NT2/D1 (cell line): ENCODE measurements at regions not wholly inside any gene's neighbourhood (a gene's known extent, or its start where the extent isn't known, plus 50 kb on each side); places are given as distances from the start of the nearest gene placed in this dataset.

Experiments used
- DNase-seq: peaks from one replicate; pipeline ENCODE4 v3.0.0-alpha.2; 2011; ENCODE audit warnings: low read depth, low spot score
- H3K27me3 ChIP-seq: 2 replicates; pipeline ENCODE4 v1.6.0; 2011; ENCODE audit warnings: mild to moderate bottlenecking; ENCODE audit not compliant: insufficient read length, insufficient read depth
- H3K36me3 ChIP-seq: 2 replicates; pipeline ENCODE4 v1.6.1; 2011; ENCODE audit warnings: mild to moderate bottlenecking, low read length, mixed read lengths; ENCODE audit not compliant: insufficient read depth, insufficient read length
- H3K4me1 ChIP-seq: 2 replicates; pipeline ENCODE4 v1.5.1; 2011; ENCODE audit not compliant: insufficient read depth, insufficient read length
- H3K4me3 ChIP-seq: 2 replicates; pipeline ENCODE4 v1.5.1; 2011; ENCODE audit warnings: low read depth; ENCODE audit not compliant: insufficient read length
- H3K9ac ChIP-seq: 2 replicates; pipeline ENCODE4 v1.6.0; 2011; ENCODE audit warnings: low read depth; ENCODE audit not compliant: insufficient read length
- H3K9me3 ChIP-seq: 2 replicates; pipeline ENCODE4 v1.5.1; 2011; ENCODE audit warnings: mild to moderate bottlenecking, low read length; ENCODE audit not compliant: insufficient read depth
- SUZ12 ChIP-seq: IDR thresholded peaks from 2 replicates; pipeline ENCODE4 v1.6.1; 2011; ENCODE audit not compliant: insufficient read length, insufficient read depth; ENCODE audit errors: extremely low read depth
- YY1 ChIP-seq: IDR thresholded peaks from 2 replicates; pipeline ENCODE4 v1.6.1; 2011; ENCODE audit not compliant: insufficient read length, insufficient read depth
- ZNF274 ChIP-seq: IDR thresholded peaks from 2 replicates; pipeline ENCODE4 v1.6.1; 2011; ENCODE audit warnings: mild to moderate bottlenecking, low read depth, low read length

- H3K27me3 ChIP-seq: no peaks in the 10 kb centered on the region
- H3K9ac ChIP-seq: no peak overlapping the region
- H3K9me3 ChIP-seq: 0 out of 2 replicates have a peak, but pooled peaks cover 9% of the 10 kb centered on the region
- no peaks in the 10 kb centered on the region for H3K4me1 ChIP-seq
- H3K4me3 ChIP-seq: no peak overlapping the region
- DNase-seq: no peak
- H3K36me3 ChIP-seq: no peaks in the 10 kb centered on the region
- TF ChIP-seq YY1 (no peak), SUZ12 (no peak), ZNF274 (no peak)
Observed at GRCh38 chr4:79209822-79210635, 115.8 kb downstream of the NAA11 start.

- H3K27me3 ChIP-seq: no peaks in the 10 kb centered on the region
- H3K36me3 ChIP-seq: no peaks in the 10 kb centered on the region
- H3K9ac ChIP-seq: no peak overlapping the region
- 0 out of 2 replicates have a peak, but pooled peaks cover 9% of the 10 kb centered on the region for H3K9me3 ChIP-seq
- no peak for DNase-seq
- no peak overlapping the region for H3K4me3 ChIP-seq
- no peak for TF ChIP-seq ZNF274
- TF ChIP-seq YY1: no peak
- no peak for TF ChIP-seq SUZ12
- H3K4me1 ChIP-seq: no peaks in the 10 kb centered on the region
Observed at GRCh38 chr4:79209081-79209480, 116.8 kb downstream of the NAA11 start.

GRCh38 chr4:79207281-79207680 lies 118.6 kb downstream of the NAA11 start:
- H3K4me1 ChIP-seq: no peaks in the 10 kb centered on the region
- no peak overlapping the region for H3K9ac ChIP-seq
- H3K4me3 ChIP-seq: no peak overlapping the region
- TF ChIP-seq ZNF274: no peak
- TF ChIP-seq SUZ12: no peak
- H3K27me3 ChIP-seq: no peaks in the 10 kb centered on the region
- 0 out of 2 replicates have a peak, but pooled peaks cover 9% of the 10 kb centered on the region for H3K9me3 ChIP-seq
- H3K36me3 ChIP-seq: no peaks in the 10 kb centered on the region
- DNase-seq: no peak

- no peak for DNase-seq
- no peaks in the 10 kb centered on the region for H3K27me3 ChIP-seq
- no peak overlapping the region for H3K9ac ChIP-seq
- no peaks in the 10 kb centered on the region for H3K36me3 ChIP-seq
- H3K4me1 ChIP-seq: no peaks in the 10 kb centered on the region
- 0 out of 2 replicates have a peak, but pooled peaks cover 9% of the 10 kb centered on the region for H3K9me3 ChIP-seq
- TF ChIP-seq YY1 (no peak), SUZ12 (no peak), ZNF274 (no peak)
- H3K4me3 ChIP-seq: no peak overlapping the region
Observed at GRCh38 chr4:79206660-79207059, 119.2 kb downstream of the NAA11 start.

GRCh38 chr4:79205121-79205520 lies 120.7 kb downstream of the NAA11 start:
- DNase-seq: no peak
- Histone ChIP-seq H3K27me3 (no peaks in the 10 kb centered on the region), H3K36me3 (no peaks in the 10 kb centered on the region), H3K4me1 (no peaks in the 10 kb centered on the region), H3K4me3 (no peak overlapping the region), H3K9me3 (0 out of 2 replicates have a peak, but pooled peaks cover 9% of the 10 kb centered on the region), H3K9ac (no peak overlapping the region)
- TF ChIP-seq YY1 (no peak), ZNF274 (no peak), SUZ12 (no peak)

GRCh38 chr4:79201971-79202370 lies 123.9 kb downstream of the NAA11 start:
- Histone ChIP-seq H3K27me3 (no peaks in the 10 kb centered on the region), H3K4me1 (no peaks in the 10 kb centered on the region), H3K36me3 (no peaks in the 10 kb centered on the region), H3K9me3 (0 out of 2 replicates have a peak, but pooled peaks cover 5% of the 10 kb centered on the region), H3K4me3 (no peak overlapping the region), H3K9ac (no peak overlapping the region)
- TF ChIP-seq YY1: no peak
- no peak for TF ChIP-seq SUZ12
- TF ChIP-seq ZNF274: no peak
- DNase-seq: no peak

GRCh38 chr4:79199743-79200142 lies 126.1 kb downstream of the NAA11 start:
- DNase-seq: no peak
- no peaks in the 10 kb centered on the region for H3K9me3 ChIP-seq
- no peaks in the 10 kb centered on the region for H3K27me3 ChIP-seq
- TF ChIP-seq SUZ12: no peak
- no peak for TF ChIP-seq YY1
- no peak for TF ChIP-seq ZNF274
- no peaks in the 10 kb centered on the region for H3K36me3 ChIP-seq
- no peaks in the 10 kb centered on the region for H3K4me1 ChIP-seq
- no peak overlapping the region for H3K4me3 ChIP-seq
- H3K9ac ChIP-seq: no peak overlapping the region
